C4-2B (cell line): ENCODE measurements at regions not wholly inside any gene's neighbourhood (a gene's known extent, or its start where the extent isn't known, plus 50 kb on each side); places are given as distances from the start of the nearest gene placed in this dataset.

Experiments used
- H3K27ac ChIP-seq: fragments of 450-650 bp; 2 replicates; pipeline ENCODE4 v1.5.1; 2017
- CTCF ChIP-seq: fragments of 450-650 bp; conservative IDR thresholded peaks from 2 replicates; pipeline ENCODE4 v1.5.1; 2017; ENCODE audit warnings: mild to moderate bottlenecking
- ZFX ChIP-seq: fragments of 450-650 bp; IDR thresholded peaks from 2 replicates; pipeline ENCODE4 v1.6.1; 2017

GRCh38 chr18:2451556-2451955 lies 119.7 kb downstream of the METTL4 start:
- no peak overlapping the region for H3K27ac ChIP-seq
- no peak for TF ChIP-seq CTCF
- TF ChIP-seq ZFX: no peak

GRCh38 chr18:2459886-2460285 lies 111.4 kb downstream of the METTL4 start:
- no peak overlapping the region for H3K27ac ChIP-seq
- TF ChIP-seq ZFX (no peak), CTCF (no peak)

- TF ChIP-seq ZFX (no peak), CTCF (0 out of 2 replicates have a peak, but pooled peaks have one; percentile 11)
- H3K27ac ChIP-seq: no peak overlapping the region
Measured at GRCh38 chr18:2466978-2467377, 104.3 kb downstream of the METTL4 start.

- no peak for TF ChIP-seq ZFX
Measured at GRCh38 chr18:2468051-2468450, 103.3 kb downstream of the METTL4 start.

GRCh38 chr18:2471523-2471922 lies 99.8 kb downstream of the METTL4 start:
- TF ChIP-seq ZFX: no peak
- TF ChIP-seq CTCF: peak; percentile 28
- no peak overlapping the region for H3K27ac ChIP-seq

More at GRCh38 chr18:2468051-2468450, 103.3 kb downstream of the METTL4 start:
- no peak overlapping the region for H3K27ac ChIP-seq

- H3K27ac ChIP-seq: no peak overlapping the region
- no peak for TF ChIP-seq CTCF
- TF ChIP-seq ZFX: no peak
Measured at GRCh38 chr18:2478662-2479061, 92.6 kb downstream of the METTL4 start.

GRCh38 chr18:2480536-2480935 lies 90.8 kb downstream of the METTL4 start:
- H3K27ac ChIP-seq: no peak overlapping the region
- TF ChIP-seq ZFX (no peak), CTCF (no peak)

GRCh38 chr18:2482706-2483475 lies 88.4 kb downstream of the METTL4 start:
- TF ChIP-seq ZFX: no peak
- no peak for TF ChIP-seq CTCF

More at GRCh38 chr18:2482706-2483475, 88.4 kb downstream of the METTL4 start:
- H3K27ac ChIP-seq: no peak overlapping the region
